H7 (cell line): ENCODE measurements at regions not wholly inside any gene's neighbourhood (a gene's known extent, or its start where the extent isn't known, plus 50 kb on each side); places are given as distances from the start of the nearest gene placed in this dataset.
"Not testable (repeated sequence)": the region's sequence is repeated elsewhere in the genome, so short reads cannot be mapped to it uniquely, and the experiment has no call there.

Source experiments
- DNase-seq: peaks from one replicate; pipeline ENCODE4 v3.0.0; 2012
- H3K27me3 ChIP-seq: 2 replicates; pipeline ENCODE4 v1.6.0; 2011; ENCODE audit warnings: mild to moderate bottlenecking, low read length; ENCODE audit not compliant: control insufficient read depth, insufficient read depth
- H3K36me3 ChIP-seq: replicated peaks from 2 replicates; pipeline ENCODE4 v1.5.1; 2011; ENCODE audit warnings: low read length; ENCODE audit not compliant: control insufficient read depth, insufficient read depth
- H3K4me3 ChIP-seq: 2 replicates; pipeline ENCODE4 v1.5.1; 2011; ENCODE audit warnings: low read depth, mild to moderate bottlenecking, control low read depth, low read length, moderate library complexity; ENCODE audit not compliant: insufficient read depth

DNA sequence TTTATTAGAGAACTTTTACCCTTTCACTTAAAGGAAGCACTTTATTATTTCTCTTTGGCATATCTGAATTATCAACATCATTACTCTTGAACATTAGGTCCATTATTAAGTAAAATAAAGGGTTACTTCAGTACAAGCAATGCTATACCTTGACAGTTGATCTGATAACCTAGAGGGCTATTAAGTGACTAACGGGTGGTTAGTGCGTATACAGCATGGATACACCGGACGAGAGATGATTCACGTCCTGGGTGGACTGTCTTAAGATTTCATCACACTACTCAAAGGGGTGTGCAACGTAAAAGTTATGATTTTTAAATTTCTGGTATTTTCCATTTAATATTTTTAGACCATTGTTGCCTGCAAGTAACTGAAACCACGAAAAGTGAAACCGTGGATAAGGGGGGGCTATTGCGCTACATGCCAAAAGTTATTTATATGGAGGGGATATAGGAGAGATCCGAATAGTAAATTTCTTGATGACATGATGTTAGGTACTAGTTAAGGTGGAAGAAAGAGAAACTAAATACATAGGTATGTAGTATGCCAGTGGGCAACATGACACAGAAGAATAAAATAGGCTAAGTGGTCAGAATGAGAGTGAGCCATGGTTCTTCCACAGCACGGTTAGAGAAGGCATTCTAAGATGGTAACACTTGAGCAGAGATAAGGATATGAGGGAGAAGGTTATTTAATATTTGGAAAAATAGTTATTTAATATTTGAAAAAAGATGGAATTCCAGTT is 230.8 kb upstream of the ANKRD50 start:
- no peaks in the 10 kb centered on the region for H3K27me3 ChIP-seq
- H3K4me3 ChIP-seq: no peak overlapping the region
- no peak for DNase-seq
- no peaks in the 10 kb centered on the region for H3K36me3 ChIP-seq

DNA sequence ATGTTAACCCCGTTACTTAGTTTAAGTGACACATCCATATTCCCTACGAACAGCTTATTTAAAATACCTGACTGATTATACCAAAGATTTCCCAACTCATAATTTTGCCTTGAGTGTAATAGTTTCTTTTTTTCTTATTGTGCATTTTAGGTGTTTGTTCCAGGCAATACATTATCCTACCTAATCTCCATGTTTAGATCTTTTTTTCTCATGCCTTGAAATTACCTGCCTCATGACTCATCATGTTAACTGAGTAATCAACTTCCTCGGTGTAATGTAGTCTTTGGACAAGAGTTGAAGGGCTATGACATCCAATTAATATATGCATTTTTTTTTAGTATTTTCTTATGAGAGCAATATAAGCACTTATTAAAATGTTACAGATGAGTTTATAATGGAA is 228.7 kb upstream of the ANKRD50 start:
- DNase-seq: no peak
- Histone ChIP-seq H3K36me3 (no peaks in the 10 kb centered on the region), H3K27me3 (no peaks in the 10 kb centered on the region), H3K4me3 (no peak overlapping the region)

GRCh38 chr4:124940387-124940786 is 227.9 kb upstream of the ANKRD50 start:
- DNase-seq: no peak
- H3K27me3 ChIP-seq: no peaks in the 10 kb centered on the region
- no peak overlapping the region for H3K4me3 ChIP-seq
- H3K36me3 ChIP-seq: no peaks in the 10 kb centered on the region

DNA sequence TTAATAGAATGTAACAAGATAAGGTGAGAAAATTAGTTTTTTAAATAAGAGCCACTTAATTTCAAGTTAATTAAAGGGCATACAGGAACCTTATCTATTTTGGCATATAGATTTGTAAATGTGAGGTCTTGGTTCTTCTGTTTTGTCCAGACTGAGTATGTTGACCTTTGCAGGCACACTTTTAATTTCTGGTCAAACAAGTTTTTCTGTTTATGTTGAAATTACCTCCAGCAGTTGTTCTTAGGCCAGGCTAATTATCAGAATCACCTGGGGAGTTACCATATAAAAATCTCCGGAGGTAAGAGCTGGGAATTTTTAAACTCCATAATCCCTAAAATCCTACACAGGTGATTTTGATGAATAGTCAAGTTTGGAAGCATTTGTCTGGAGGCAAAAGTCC is 227.4 kb upstream of the ANKRD50 start:
- Histone ChIP-seq H3K36me3 (no peaks in the 10 kb centered on the region), H3K27me3 (no peaks in the 10 kb centered on the region), H3K4me3 (no peak overlapping the region)
- no peak for DNase-seq

DNA sequence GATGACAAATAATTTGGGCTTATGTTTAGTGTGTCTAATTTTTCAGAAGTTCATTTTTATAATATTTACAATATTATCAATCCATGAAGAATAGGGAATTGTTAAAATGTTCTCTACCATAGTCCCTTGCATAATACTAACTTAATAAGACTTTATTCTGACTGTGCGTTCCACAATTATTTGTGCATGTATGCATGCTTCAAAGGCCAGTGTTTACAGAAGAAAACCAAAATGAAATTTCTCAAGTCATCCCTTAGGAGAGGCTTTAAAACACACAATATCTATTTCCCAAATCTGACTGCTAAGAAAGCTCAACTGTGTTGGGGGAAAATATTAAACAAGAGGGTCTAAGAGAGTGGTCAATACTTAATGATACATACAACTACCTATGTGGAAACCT is 226.3 kb upstream of the ANKRD50 start:
- no peak for DNase-seq
- Histone ChIP-seq H3K36me3 (no peaks in the 10 kb centered on the region), H3K27me3 (no peaks in the 10 kb centered on the region), H3K4me3 (no peak overlapping the region)

GRCh38 chr4:124937993-124938392 is 225.5 kb upstream of the ANKRD50 start:
- Histone ChIP-seq H3K4me3 (no peak overlapping the region), H3K27me3 (no peaks in the 10 kb centered on the region), H3K36me3 (no peaks in the 10 kb centered on the region)
- DNase-seq: no peak

DNA sequence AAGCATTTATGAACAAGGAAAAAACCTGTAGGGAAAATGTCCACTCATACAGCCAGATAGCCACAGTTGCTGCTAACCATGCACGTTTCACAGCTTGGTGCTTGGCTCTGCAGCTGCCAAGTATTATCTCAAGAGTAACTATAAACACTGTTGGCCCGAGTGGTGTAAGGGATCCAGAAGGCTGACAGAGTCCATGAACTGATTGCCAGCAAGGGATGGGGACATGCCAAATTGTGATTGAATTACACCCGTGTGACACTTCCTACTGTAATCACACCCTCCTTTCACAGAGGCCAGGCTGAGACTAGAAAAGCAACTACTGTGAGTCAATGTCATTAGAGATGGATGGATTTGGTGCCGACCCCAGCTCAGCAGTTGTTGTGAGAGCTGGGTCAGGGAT is 223.9 kb upstream of the ANKRD50 start:
- Histone ChIP-seq H3K36me3 (no peaks in the 10 kb centered on the region), H3K27me3 (no peaks in the 10 kb centered on the region), H3K4me3 (no peak overlapping the region)
- no peak for DNase-seq

GRCh38 chr4:124934916-124935315 is 222.4 kb upstream of the ANKRD50 start:
- H3K4me3 ChIP-seq: no peak overlapping the region
- H3K27me3 ChIP-seq: no peaks in the 10 kb centered on the region
- H3K36me3 ChIP-seq: no peaks in the 10 kb centered on the region
- no peak for DNase-seq

GRCh38 chr4:124933521-124933920 is 221.0 kb upstream of the ANKRD50 start:
- H3K4me3 ChIP-seq: no peak overlapping the region
- no peaks in the 10 kb centered on the region for H3K27me3 ChIP-seq
- no peak for DNase-seq
- H3K36me3 ChIP-seq: no peaks in the 10 kb centered on the region

GRCh38 chr4:124932447-124932846 is 219.9 kb upstream of the ANKRD50 start:
- no peak overlapping the region for H3K4me3 ChIP-seq
- no peaks in the 10 kb centered on the region for H3K27me3 ChIP-seq
- H3K36me3 ChIP-seq: no peaks in the 10 kb centered on the region
- DNase-seq: no peak

- no peak for DNase-seq
- Histone ChIP-seq H3K27me3 (no peaks in the 10 kb centered on the region), H3K36me3 (no peaks in the 10 kb centered on the region), H3K4me3 (no peak overlapping the region)
Measured at GRCh38 chr4:124931050-124931449, 218.5 kb upstream of the ANKRD50 start.

GRCh38 chr4:124922748-124923147 is 210.2 kb upstream of the ANKRD50 start:
- H3K4me3 ChIP-seq, H3K36me3 ChIP-seq, DNase-seq, H3K27me3 ChIP-seq: not testable (repeated sequence)

DNA sequence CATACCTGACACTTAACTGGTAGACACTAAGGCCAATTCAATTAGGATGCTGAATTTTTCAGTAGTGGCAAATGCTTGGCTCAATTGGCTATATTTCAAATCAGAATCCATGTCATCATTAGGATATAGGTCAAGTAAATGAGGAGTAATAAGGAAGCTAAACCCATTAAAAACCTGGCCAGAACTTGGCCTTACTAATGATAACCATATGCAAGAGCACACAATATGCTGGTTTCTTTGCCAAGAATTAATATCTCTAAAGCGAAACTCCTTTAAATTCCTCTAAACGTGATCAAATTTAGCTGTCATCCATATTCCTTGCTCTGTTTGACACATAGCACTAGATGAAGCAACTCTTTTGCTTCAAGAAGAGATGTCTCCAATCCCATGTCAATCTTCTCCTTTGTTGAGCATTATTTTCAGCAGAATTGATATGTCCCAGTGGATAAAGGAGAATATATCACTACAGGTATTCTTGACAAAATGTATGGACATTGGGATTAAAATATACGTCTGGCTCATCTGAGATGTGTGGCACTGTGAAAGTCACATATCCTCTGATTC is 206.1 kb upstream of the ANKRD50 start:
- no peak for DNase-seq
- Histone ChIP-seq H3K36me3 (no peaks in the 10 kb centered on the region), H3K4me3 (no peak overlapping the region), H3K27me3 (no peaks in the 10 kb centered on the region)

DNA sequence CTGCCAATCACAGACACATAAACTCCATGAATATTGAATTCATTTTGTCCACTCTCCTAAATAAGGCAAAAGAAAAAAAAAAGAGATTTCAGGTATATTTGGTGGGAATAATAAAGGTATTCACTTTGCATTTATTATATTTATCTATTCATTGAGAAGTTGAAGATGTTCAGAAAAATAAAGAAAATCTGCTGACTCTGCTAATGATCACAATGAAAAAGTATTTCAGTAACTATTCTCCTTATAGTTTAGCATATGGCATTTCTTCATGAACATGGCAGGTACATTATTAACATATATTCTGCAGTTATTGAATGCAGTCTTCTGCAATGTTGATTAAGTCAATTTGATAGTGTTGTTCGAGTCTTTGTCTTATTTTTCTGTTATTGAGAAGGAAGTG is 202.5 kb upstream of the ANKRD50 start:
- no peak for DNase-seq
- no peak overlapping the region for H3K4me3 ChIP-seq
- no peaks in the 10 kb centered on the region for H3K36me3 ChIP-seq
- H3K27me3 ChIP-seq: no peaks in the 10 kb centered on the region

GRCh38 chr4:124913237-124913636 is 200.7 kb upstream of the ANKRD50 start:
- Histone ChIP-seq H3K4me3 (no peak overlapping the region), H3K36me3 (no peaks in the 10 kb centered on the region), H3K27me3 (no peaks in the 10 kb centered on the region)
- DNase-seq: no peak

- no peak overlapping the region for H3K4me3 ChIP-seq
- no peak for DNase-seq
- H3K27me3 ChIP-seq: no peaks in the 10 kb centered on the region
- H3K36me3 ChIP-seq: no peaks in the 10 kb centered on the region
Measured at GRCh38 chr4:124910327-124910726, 197.8 kb upstream of the ANKRD50 start.
